ENCODE measurements at regions not wholly inside any gene's neighbourhood (a gene's known extent, or its start where the extent isn't known, plus 50 kb on each side); places are given as distances from the start of the nearest gene placed in this dataset.

GRCh38 chr3:31235062-31235700 lies 297.5 kb upstream of the STT3B start:
- no peak for DNase-seq
- no TSS peak for BruUV-seq (replicated peaks)
- Histone ChIP-seq H2BK15ac (ENCODE audit: low read depth, low read length) (no peak overlapping the region), H3K56ac (ENCODE audit: extremely low read depth, insufficient read depth, low read length) (no peak overlapping the region), H4K91ac (ENCODE audit: insufficient read depth, low read depth, low read length) (no peak overlapping the region), H3K9me3 (ENCODE audit: control insufficient read depth, insufficient read depth, low read length) (no peaks in the 10 kb centered on the region), H3K9me1 (ENCODE audit: insufficient read depth, low read length) (no peaks in the 10 kb centered on the region), H3K23ac (ENCODE audit: low read depth, low read length) (no peak overlapping the region), H2AK9ac (replicated peaks; ENCODE audit: low read depth, low read length, poor library complexity) (no peak overlapping the region), H2BK5ac (ENCODE audit: low read depth, low read length, poor library complexity, severe bottlenecking) (no peak overlapping the region), H4K5ac (ENCODE audit: low read depth, low read length) (no peak overlapping the region), H2BK20ac (ENCODE audit: low read depth, low read length) (no peak overlapping the region), H3K27me3 (ENCODE audit: control insufficient read depth, insufficient read depth, low read length) (peaks cover 16% of the 10 kb centered on the region), H3K79me1 (ENCODE audit: low read depth in 1 of 2, low read length in 2 of 2) (no peaks in the 10 kb centered on the region), H3K14ac (replicated peaks; ENCODE audit: low read depth, low read length) (no peak overlapping the region), H4K20me1 (ENCODE audit: insufficient read depth, low read length) (no peaks in the 10 kb centered on the region), H3K4me2 (ENCODE audit: low read depth, low read length) (no peak overlapping the region), H4K8ac (ENCODE audit: low read depth in 2 of 2, low read length in 2 of 2) (no peak overlapping the region), H2BK120ac (ENCODE audit: low read depth, low read length) (no peak overlapping the region), H3K4me1 (ENCODE audit: control insufficient read depth, insufficient read depth, low read length) (no peaks in the 10 kb centered on the region), H3K9ac (ENCODE audit: low read depth, low read length) (no peak overlapping the region), H3K27ac (ENCODE audit: insufficient read depth, low read length) (no peak overlapping the region), H2AFZ (replicated peaks; ENCODE audit: low read length, poor library complexity) (no peak overlapping the region), H3K4me3 (ENCODE audit: insufficient read depth, low read depth, low read length) (no peak overlapping the region), H2AK5ac (ENCODE audit: low read depth, low read length) (no peak overlapping the region), H3K36me3 (ENCODE audit: control insufficient read depth, insufficient read depth, low read length) (no peaks in the 10 kb centered on the region), H3K4ac (ENCODE audit: low read depth, low read length) (no peak overlapping the region), H3K18ac (ENCODE audit: low read depth, low read length) (no peak overlapping the region)
- in situ Hi-C loops (cut with MboI; ENCODE audit: low sequenced_read_pairs) (no loop called here), intact Hi-C loops (cut with micrococcal nuclease) (no loop called here), dilution Hi-C loops (cut with HindIII; ENCODE audit: low sequenced_read_pairs, unreplicated experiment) (no loop called here)
- no peak for ATAC-seq (ENCODE audit: low read depth)
- ChIA-PET POLR2A (ENCODE audit: unreplicated experiment) (no interaction called here), CTCF (no interaction called here)
- no CpG with 5 or more reads among the region's 3 CpGs for WGBS, 2 experiments (ENCODE audit: extremely low coverage in 2 of 2, insufficient read length in 1 of 2)
- TF ChIP-seq MXI1 (IDR thresholded peaks at IDR 0.05; ENCODE audit: borderline replicate concordance, low read depth, low read length) (no peak), POLR2A (IDR thresholded peaks at IDR 0.05; ENCODE audit: low read depth, low read length) (no peak), SMC3 (IDR thresholded peaks at IDR 0.05; ENCODE audit: low read depth, low read length) (no peak), RCOR1 (IDR thresholded peaks at IDR 0.05; ENCODE audit: insufficient replicate concordance, low read length) (no peak), RFX5 (IDR thresholded peaks at IDR 0.05; ENCODE audit: low read depth, low read length) (no peak), CTCF (conservative IDR thresholded peaks at IDR 0.05; ENCODE audit: low read depth, low read length) (no peak), BHLHE40 (IDR thresholded peaks at IDR 0.05; ENCODE audit: low read depth, low read length) (no peak), CEBPB (IDR thresholded peaks at IDR 0.05; ENCODE audit: low read depth, low read length) (no peak), CHD1 (IDR thresholded peaks at IDR 0.05; ENCODE audit: low read depth, low read length) (no peak), FOS (IDR thresholded peaks at IDR 0.05; ENCODE audit: low read depth, low read length) (no peak), MAFK (IDR thresholded peaks at IDR 0.05; ENCODE audit: low read depth, low read length) (no peak), RAD21 (IDR thresholded peaks at IDR 0.05; ENCODE audit: low read length) (no peak), NFE2L2 (IDR thresholded peaks at IDR 0.05; ENCODE audit: low read depth, low read length) (no peak), MAZ (IDR thresholded peaks at IDR 0.05; ENCODE audit: borderline replicate concordance, low read depth, low read length) (no peak)
- TF ChIP-seq, protein P1, sequence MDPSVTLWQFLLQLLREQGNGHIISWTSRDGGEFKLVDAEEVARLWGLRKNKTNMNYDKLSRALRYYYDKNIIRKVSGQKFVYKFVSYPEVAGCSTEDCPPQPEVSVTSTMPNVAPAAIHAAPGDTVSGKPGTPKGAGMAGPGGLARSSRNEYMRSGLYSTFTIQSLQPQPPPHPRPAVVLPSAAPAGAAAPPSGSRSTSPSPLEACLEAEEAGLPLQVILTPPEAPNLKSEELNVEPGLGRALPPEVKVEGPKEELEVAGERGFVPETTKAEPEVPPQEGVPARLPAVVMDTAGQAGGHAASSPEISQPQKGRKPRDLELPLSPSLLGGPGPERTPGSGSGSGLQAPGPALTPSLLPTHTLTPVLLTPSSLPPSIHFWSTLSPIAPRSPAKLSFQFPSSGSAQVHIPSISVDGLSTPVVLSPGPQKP (IDR thresholded peaks at IDR 0.05; ENCODE audit: borderline replicate concordance, low read depth, low read length) = no peak
- TF ChIP-seq, protein P2, sequence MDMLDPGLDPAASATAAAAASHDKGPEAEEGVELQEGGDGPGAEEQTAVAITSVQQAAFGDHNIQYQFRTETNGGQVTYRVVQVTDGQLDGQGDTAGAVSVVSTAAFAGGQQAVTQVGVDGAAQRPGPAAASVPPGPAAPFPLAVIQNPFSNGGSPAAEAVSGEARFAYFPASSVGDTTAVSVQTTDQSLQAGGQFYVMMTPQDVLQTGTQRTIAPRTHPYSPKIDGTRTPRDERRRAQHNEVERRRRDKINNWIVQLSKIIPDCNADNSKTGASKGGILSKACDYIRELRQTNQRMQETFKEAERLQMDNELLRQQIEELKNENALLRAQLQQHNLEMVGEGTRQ (IDR thresholded peaks at IDR 0.05; ENCODE audit: low read depth, low read length) = no peak

Measured in IMR-90 (cell line).